IMR-90 (cell line): ENCODE measurements at regions not wholly inside any gene's neighbourhood (a gene's known extent, or its start where the extent isn't known, plus 50 kb on each side); places are given as distances from the start of the nearest gene placed in this dataset.

Experiments used
- ATAC-seq: fragments of 200-7000 bp; cut with Tn5 transposase; 2 replicates; pipeline ENCODE4 v1.9.1; 2020; ENCODE audit warnings: low read depth, mild to moderate bottlenecking, moderate library complexity
- BruUV-seq: library from RNA; stranded (reverse); fragments of 400-500 nt; replicated peaks from 2 replicates; lab custom pipeline; 2021; lab: Mats Ljungman, UMichigan
- CTCF ChIA-PET: fragments of 300-600 bp; formaldehyde crosslinking; extraction: SDS; loops from one replicate; lab custom pipeline; 2021; ENCODE audit warnings: antibody characterized with exemption; lab: Yijun Ruan, JAX
- POLR2A ChIA-PET: fragments of 300-600 bp; sonication (Branson Sonifier 250); formaldehyde crosslinking; loops from one replicate; lab custom pipeline; 2022; ENCODE audit warnings: antibody characterized with exemption; ENCODE audit not compliant: unreplicated experiment; lab: Charles Lee
- DNase-seq: peaks from one replicate; pipeline ENCODE4 v3.0.0; 2013
- H2AFZ ChIP-seq: replicated peaks from 2 replicates; pipeline ENCODE3; 2013; ENCODE audit warnings: low read length, mild to moderate bottlenecking; ENCODE audit not compliant: poor library complexity
- H2AK5ac ChIP-seq: 2 replicates; pipeline ENCODE4 v1.6.1; 2013; ENCODE audit warnings: low read depth, low read length, inconsistent platforms
- H2AK9ac ChIP-seq: replicated peaks from 2 replicates; pipeline ENCODE3; 2013; ENCODE audit warnings: mild to moderate bottlenecking, low read depth, low read length, moderate library complexity; ENCODE audit not compliant: poor library complexity
- H2BK120ac ChIP-seq: 2 replicates; pipeline ENCODE4 v1.6.1; 2013; ENCODE audit warnings: low read depth, low read length, inconsistent platforms
- H2BK15ac ChIP-seq: 3 replicates; pipeline ENCODE4 v1.6.1; 2013; ENCODE audit warnings: low read depth, low read length, inconsistent platforms
- H2BK20ac ChIP-seq: 2 replicates; pipeline ENCODE4 v1.6.1; 2013; ENCODE audit warnings: low read depth, mild to moderate bottlenecking, inconsistent platforms, low read length, moderate library complexity
- H2BK5ac ChIP-seq: 2 replicates; pipeline ENCODE4 v1.6.1; 2013; ENCODE audit warnings: mild to moderate bottlenecking, low read depth, low read length, inconsistent platforms; ENCODE audit not compliant: poor library complexity, severe bottlenecking
- H3K14ac ChIP-seq: replicated peaks from 2 replicates; pipeline ENCODE4 v1.6.1; 2013; ENCODE audit warnings: low read depth, low read length, inconsistent platforms
- H3K18ac ChIP-seq: 2 replicates; pipeline ENCODE4 v1.6.1; 2013; ENCODE audit warnings: low read depth, low read length, control low read depth
- H3K23ac ChIP-seq: 2 replicates; pipeline ENCODE4 v1.6.1; 2013; ENCODE audit warnings: low read depth, low read length, inconsistent platforms
- H3K27ac ChIP-seq: 2 replicates; pipeline ENCODE4 v1.5.1; 2013; ENCODE audit warnings: mild to moderate bottlenecking, control low read depth, low read length; ENCODE audit not compliant: insufficient read depth
- H3K27me3 ChIP-seq: 2 replicates; pipeline ENCODE4 v1.6.1; 2013; ENCODE audit warnings: low read length; ENCODE audit not compliant: control insufficient read depth, insufficient read depth
- H3K36me3 ChIP-seq: 2 replicates; pipeline ENCODE4 v1.6.1; 2013; ENCODE audit warnings: low read length, mixed read lengths; ENCODE audit not compliant: control insufficient read depth, insufficient read depth
- H3K4ac ChIP-seq: 2 replicates; pipeline ENCODE4 v1.6.1; 2013; ENCODE audit warnings: low read depth, low read length, inconsistent platforms
- H3K4me1 ChIP-seq: 2 replicates; pipeline ENCODE4 v1.6.1; 2013; ENCODE audit warnings: low read length, mixed read lengths; ENCODE audit not compliant: control insufficient read depth, insufficient read depth
- H3K4me2 ChIP-seq: 2 replicates; pipeline ENCODE4 v1.6.1; 2013; ENCODE audit warnings: low read depth, mild to moderate bottlenecking, control low read depth, low read length, moderate library complexity
- H3K4me3 ChIP-seq: 2 replicates; pipeline ENCODE4 v1.5.1; 2013; ENCODE audit warnings: low read depth, mild to moderate bottlenecking, control low read depth, low read length, moderate library complexity; ENCODE audit not compliant: insufficient read depth
- H3K56ac ChIP-seq: 2 replicates; pipeline ENCODE4 v1.6.1; 2013; ENCODE audit warnings: low read length, inconsistent platforms; ENCODE audit not compliant: insufficient read depth; ENCODE audit errors: extremely low read depth
- H3K79me1 ChIP-seq, 2 experiments: 2 replicates each; pipeline ENCODE4 v1.6.1; 2013; ENCODE audit warnings: low read length in 2 of 2, inconsistent platforms in 1 of 2, low read depth in 1 of 2
- H3K9ac ChIP-seq: 2 replicates; pipeline ENCODE4 v1.6.1; 2013; ENCODE audit warnings: low read depth, low read length, control low read depth
- H3K9me1 ChIP-seq: 2 replicates; pipeline ENCODE4 v1.6.1; 2013; ENCODE audit warnings: low read length, inconsistent platforms; ENCODE audit not compliant: insufficient read depth
- H3K9me3 ChIP-seq: 2 replicates; pipeline ENCODE4 v1.6.1; 2013; ENCODE audit warnings: low read length; ENCODE audit not compliant: control insufficient read depth, insufficient read depth
- H4K20me1 ChIP-seq: 2 replicates; pipeline ENCODE4 v1.6.1; 2013; ENCODE audit warnings: low read length, inconsistent platforms; ENCODE audit not compliant: insufficient read depth
- H4K5ac ChIP-seq: 2 replicates; pipeline ENCODE4 v1.6.1; 2013; ENCODE audit warnings: mild to moderate bottlenecking, low read depth, low read length, control low read depth
- H4K8ac ChIP-seq, 2 experiments: 2 replicates each; pipeline ENCODE4 v1.6.1; 2013; ENCODE audit warnings: low read depth in 2 of 2, low read length in 2 of 2, control low read depth in 1 of 2, inconsistent platforms in 1 of 2
- H4K91ac ChIP-seq: 2 replicates; pipeline ENCODE4 v1.6.1; 2013; ENCODE audit warnings: low read depth, low read length, inconsistent platforms; ENCODE audit not compliant: insufficient read depth
- CEBPB ChIP-seq: IDR thresholded peaks from 2 replicates; pipeline ENCODE4 v1.6.1; 2012; ENCODE audit warnings: low read depth, low read length, improper control_type of control experiment
- CTCF ChIP-seq: conservative IDR thresholded peaks from 2 replicates; pipeline ENCODE4 v1.5.1; 2012; ENCODE audit warnings: mild to moderate bottlenecking, low read depth, low read length, improper control_type of control experiment
- ELK1 ChIP-seq: fragments of 150-350 bp; IDR thresholded peaks from 2 replicates; pipeline ENCODE4 v1.6.1; 2016; ENCODE audit warnings: low read depth, mild to moderate bottlenecking, low read length, moderate library complexity, borderline replicate concordance
- FOS ChIP-seq: fragments of 150-350 bp; IDR thresholded peaks from 2 replicates; pipeline ENCODE4 v1.6.1; 2016; ENCODE audit warnings: low read depth, low read length
- WGBS, 2 experiments: methylation state at CpG; one replicate each; pipeline versions ENCODE4 v1.1.5 to v1.1.7; 2013; ENCODE audit warnings: missing lambda C conversion rate in 2 of 2; ENCODE audit not compliant: insufficient read length in 1 of 2; ENCODE audit errors: extremely low coverage in 2 of 2; 5-methylcytosine and 5-hydroxymethylcytosine counted together
- dilution Hi-C: fragments of 300-500 bp; cut with HindIII; formaldehyde crosslinking; loops from one replicate; pipeline ENCODE4 v1.14.3; 2018; ENCODE audit warnings: low sequenced_read_pairs; ENCODE audit not compliant: unreplicated experiment
- in situ Hi-C: fragments of 300-500 bp; cut with MboI; formaldehyde crosslinking; loops from 3 replicates; pipeline ENCODE4 v1.14.3; 2019; ENCODE audit warnings: low sequenced_read_pairs, inconsistent platforms, mixed read lengths
- intact Hi-C: fragments of 100-400 bp; cut with micrococcal nuclease; formaldehyde crosslinking; loops from 2 replicates; pipeline ENCODE4 v1.10.0; 2022

DNA sequence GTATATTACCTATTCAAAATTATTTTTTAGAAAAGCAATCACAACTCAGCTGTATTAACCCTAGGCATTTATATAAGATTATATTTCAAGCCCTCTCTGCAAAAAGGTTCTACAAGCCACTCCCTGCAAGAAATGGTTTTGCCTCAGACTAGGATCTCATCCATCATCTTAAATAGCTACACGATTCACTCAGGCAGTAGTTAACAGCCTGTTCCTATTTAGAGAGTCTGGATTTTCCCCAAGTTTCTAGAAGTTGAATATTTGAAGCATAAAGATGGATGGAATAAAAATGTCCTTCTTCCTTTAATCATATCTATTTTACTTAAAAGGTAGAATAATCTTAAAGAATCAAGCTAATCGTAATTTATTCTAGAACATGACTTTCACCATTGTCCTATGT lies 167.1 kb upstream of the STK17B start:
- Histone ChIP-seq H3K27ac (no peak overlapping the region), H3K23ac (no peak overlapping the region), H4K8ac (no peak overlapping the region), H3K4me1 (peaks cover 18% of the 10 kb centered on the region), H3K36me3 (no peaks in the 10 kb centered on the region), H2AK5ac (no peak overlapping the region), H4K20me1 (no peaks in the 10 kb centered on the region), H3K4me3 (no peak overlapping the region), H3K27me3 (no peaks in the 10 kb centered on the region), H2BK5ac (no peak overlapping the region), H2BK20ac (no peak overlapping the region), H3K56ac (no peak overlapping the region), H4K5ac (no peak overlapping the region), H2AK9ac (no peak overlapping the region), H3K9me1 (peaks cover 12% of the 10 kb centered on the region), H2BK120ac (no peak overlapping the region), H3K79me1 (peaks cover 0 to 2% of the 10 kb centered on the region in 2 experiments; a peak in 1 of 4 replicates), H2BK15ac (no peak overlapping the region), H3K4me2 (no peak overlapping the region), H3K4ac (no peak overlapping the region), H4K91ac (no peak overlapping the region), H2AFZ (no peak overlapping the region), H3K14ac (no peak overlapping the region), H3K9ac (no peak overlapping the region), H3K18ac (no peak overlapping the region), H3K9me3 (no peaks in the 10 kb centered on the region)
- BruUV-seq, result no TSS peak
- dilution Hi-C loops (no loop called here), intact Hi-C loops (loop anchor here (1.0 to 10.0 kb wide), 4 partner anchors 64 to 671 kb away; no protein-coding TSS in a partner anchor), in situ Hi-C loops (loop anchor here (5.0 to 25.0 kb wide), 4 partner anchors 41 to 676 kb away; partner anchors contain the start of genes SLC39A10 and STK17B)
- DNase-seq, result no peak
- no CpG with 5 or more reads among the region's 2 CpGs for WGBS, 2 experiments
- ATAC-seq, result no peak
- no peak for TF ChIP-seq CTCF
- no peak for TF ChIP-seq CEBPB
- TF ChIP-seq FOS, result no peak
- no peak for TF ChIP-seq ELK1
- CTCF ChIA-PET, result interaction anchor here (1.0 to 4.3 kb wide), 2 partner anchors 40 to 261 kb away, joined by 3 to 28 read pairs; no protein-coding TSS in a partner anchor
- POLR2A ChIA-PET, result no interaction called here
